Left lung (tissue), 4 donors: ENCODE measurements at regions not wholly inside any gene's neighbourhood (a gene's known extent, or its start where the extent isn't known, plus 50 kb on each side); places are given as distances from the start of the nearest gene placed in this dataset.
"Not testable (repeated sequence)": the region's sequence is repeated elsewhere in the genome, so short reads cannot be mapped to it uniquely, and the experiment has no call there.

ENCODE experiments used
- ATAC-seq: fragments of 200-7000 bp; cut with Tn5 transposase; one replicate; pipeline ENCODE4 v1.9.1; 2020; ENCODE audit warnings: moderate library complexity
- DNase-seq, 4 donors: peaks; one replicate each; pipeline ENCODE4 v3.0.0-alpha.2; 2013 to 2020
- H3K27ac ChIP-seq, 2 donors: fragments of 200-600 bp; sonication (generic) in 1 of 2; one replicate each; pipeline versions ENCODE4 v1.5.0 to v1.8.0; 2020 to 2021
- H3K27me3 ChIP-seq, 2 donors: fragments of 200-600 bp; sonication (generic) in 1 of 2; one replicate each; pipeline versions ENCODE4 v1.5.0 to v1.8.0; 2020 to 2021
- H3K36me3 ChIP-seq, 2 donors: fragments of 200-600 bp; sonication (generic) in 1 of 2; one replicate each; pipeline versions ENCODE4 v1.5.0 to v1.8.0; 2020 to 2021
- H3K4me1 ChIP-seq, 2 donors: fragments of 200-600 bp; one replicate each; pipeline ENCODE4 v1.8.0; 2021
- H3K4me3 ChIP-seq, 2 donors: fragments of 200-600 bp; sonication (generic) in 1 of 2; one replicate each; pipeline versions ENCODE4 v1.5.0 to v1.8.0; 2020 to 2021; ENCODE audit warnings: mild to moderate bottlenecking in 1 of 2
- H3K9me3 ChIP-seq, 2 donors: fragments of 200-600 bp; sonication (generic) in 1 of 2; one replicate each; pipeline versions ENCODE4 v1.5.0 to v1.8.0; 2020 to 2021
- intact Hi-C, 2 donors: fragments of 100-400 bp; cut with DNase I; formaldehyde crosslinking; loops; one replicate each; pipeline versions ENCODE4 v1.11.2 to v1.14.2; 2022
- TF ChIP-seq, protein P1 (sequence below), 2 donors: fragments of 200-600 bp; sonication (generic) in 1 of 2; IDR thresholded peaks; one replicate each; pipeline versions ENCODE4 v1.5.0 to v1.8.0; 2021; ENCODE audit warnings: antibody characterized with exemption in 2 of 2
- donor health status: DM: no; HTN: yes; CAD: no.
- donor health status: DM: no; HTN: no; CAD: no.

DNA sequence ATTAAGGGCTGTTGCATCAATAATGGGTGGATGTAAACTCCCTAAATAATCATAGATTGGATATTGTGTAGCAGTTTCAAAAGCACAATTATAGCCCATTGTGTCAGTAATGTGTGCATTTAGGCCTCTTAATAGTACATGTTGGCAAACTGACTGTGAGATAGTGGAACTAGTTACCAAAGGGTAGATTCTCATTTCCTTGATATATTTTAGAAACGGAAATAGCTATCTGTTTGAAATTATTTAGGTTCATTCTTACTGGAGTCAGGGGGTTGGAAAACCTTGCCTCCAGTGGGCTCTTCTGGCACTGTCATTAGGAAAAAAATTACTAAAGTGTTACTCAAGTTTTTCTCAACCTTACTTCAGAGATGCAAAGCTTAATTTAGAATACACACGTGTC is 1074.9 kb downstream of the PCDH17 start:
- no peak overlapping the region for H3K4me3 ChIP-seq
- H3K36me3 ChIP-seq: no peaks in the 10 kb centered on the region
- no peaks in the 10 kb centered on the region for H3K27me3 ChIP-seq
- DNase-seq (no peak), ATAC-seq (no peak)
- TF ChIP-seq, protein P1, sequence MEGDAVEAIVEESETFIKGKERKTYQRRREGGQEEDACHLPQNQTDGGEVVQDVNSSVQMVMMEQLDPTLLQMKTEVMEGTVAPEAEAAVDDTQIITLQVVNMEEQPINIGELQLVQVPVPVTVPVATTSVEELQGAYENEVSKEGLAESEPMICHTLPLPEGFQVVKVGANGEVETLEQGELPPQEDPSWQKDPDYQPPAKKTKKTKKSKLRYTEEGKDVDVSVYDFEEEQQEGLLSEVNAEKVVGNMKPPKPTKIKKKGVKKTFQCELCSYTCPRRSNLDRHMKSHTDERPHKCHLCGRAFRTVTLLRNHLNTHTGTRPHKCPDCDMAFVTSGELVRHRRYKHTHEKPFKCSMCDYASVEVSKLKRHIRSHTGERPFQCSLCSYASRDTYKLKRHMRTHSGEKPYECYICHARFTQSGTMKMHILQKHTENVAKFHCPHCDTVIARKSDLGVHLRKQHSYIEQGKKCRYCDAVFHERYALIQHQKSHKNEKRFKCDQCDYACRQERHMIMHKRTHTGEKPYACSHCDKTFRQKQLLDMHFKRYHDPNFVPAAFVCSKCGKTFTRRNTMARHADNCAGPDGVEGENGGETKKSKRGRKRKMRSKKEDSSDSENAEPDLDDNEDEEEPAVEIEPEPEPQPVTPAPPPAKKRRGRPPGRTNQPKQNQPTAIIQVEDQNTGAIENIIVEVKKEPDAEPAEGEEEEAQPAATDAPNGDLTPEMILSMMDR (IDR thresholded peaks at IDR 0.05): no peak
- no peaks in the 10 kb centered on the region for H3K4me1 ChIP-seq
- intact Hi-C loops: no loop called here
- H3K9me3 ChIP-seq: peaks cover 0 to 11% of the 10 kb centered on the region in 2 donors
- no peak overlapping the region for H3K27ac ChIP-seq

DNA sequence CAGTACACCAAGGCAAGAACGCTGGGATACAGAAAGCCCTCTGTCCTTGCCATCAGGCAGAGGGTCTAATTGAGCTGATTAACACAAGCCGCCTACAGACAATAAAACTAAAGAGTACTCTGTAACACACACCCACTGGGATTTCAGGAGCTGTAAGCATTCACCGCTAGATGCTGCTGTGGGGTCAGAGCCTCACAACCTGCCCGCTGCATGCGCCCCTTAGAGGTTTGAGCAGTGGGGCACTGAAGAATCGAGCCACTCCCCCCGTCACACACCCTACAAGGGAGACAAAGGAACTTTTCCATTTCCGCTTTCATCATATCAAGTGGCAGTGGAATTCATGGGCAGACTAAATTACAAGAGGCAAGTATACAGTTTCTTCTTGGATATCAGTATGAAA is 1080.6 kb downstream of the PCDH17 start:
- no peak overlapping the region for H3K4me3 ChIP-seq
- peak in 1 of 4 donors; percentile 59 for DNase-seq
- H3K9me3 ChIP-seq: peaks cover 0 to 11% of the 10 kb centered on the region in 2 donors
- ATAC-seq: no peak
- no peaks in the 10 kb centered on the region for H3K4me1 ChIP-seq
- H3K27me3 ChIP-seq: no peaks in the 10 kb centered on the region
- intact Hi-C loops: no loop called here
- no peak overlapping the region for H3K27ac ChIP-seq
- no peaks in the 10 kb centered on the region for H3K36me3 ChIP-seq
- TF ChIP-seq, protein P1 (IDR thresholded peaks at IDR 0.05): no peak

DNA sequence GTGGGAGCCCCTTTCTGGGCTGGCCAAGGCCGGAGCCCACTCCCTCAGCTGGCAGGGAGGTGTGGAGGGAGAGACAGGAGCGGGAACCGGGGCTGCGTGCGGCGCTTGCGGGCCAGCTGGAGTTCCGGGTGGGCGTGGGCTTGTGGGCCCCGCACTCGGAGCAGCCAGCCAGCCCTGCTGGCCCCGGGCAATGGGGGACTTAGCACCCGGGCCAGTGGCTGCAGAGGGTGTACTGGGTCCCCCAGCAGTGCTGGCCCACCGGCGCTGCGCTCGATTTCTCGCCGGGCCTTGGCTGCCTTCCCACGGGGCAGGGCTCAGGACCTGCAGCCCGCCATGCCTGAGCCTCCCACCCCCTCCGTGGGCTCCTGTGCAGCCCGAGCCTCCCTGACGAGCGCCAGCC is 1082.5 kb downstream of the PCDH17 start:
- H3K27ac ChIP-seq, H3K4me1 ChIP-seq, H3K4me3 ChIP-seq, intact Hi-C loops, H3K27me3 ChIP-seq, ATAC-seq, H3K36me3 ChIP-seq, DNase-seq: not testable (repeated sequence)
- peaks cover 0 to 11% of the 10 kb centered on the region in 2 donors for H3K9me3 ChIP-seq

DNA sequence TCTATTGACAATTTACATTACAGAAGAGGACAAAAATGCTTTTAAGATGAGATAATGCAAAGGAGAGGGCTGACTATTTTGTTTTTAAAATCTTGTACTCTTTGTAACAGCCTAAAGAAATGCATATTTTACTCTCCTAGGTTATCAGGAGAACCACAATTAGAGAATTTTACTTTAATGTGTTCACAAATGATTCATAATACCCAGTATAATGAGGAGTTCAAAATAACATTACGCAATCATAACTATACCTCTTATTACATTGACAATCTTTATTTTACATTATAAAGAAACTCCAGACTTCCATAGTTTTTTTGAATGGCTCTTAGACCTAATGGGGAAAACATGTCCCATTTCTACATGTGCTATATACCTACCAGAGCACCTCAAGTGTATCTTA is 1089.7 kb downstream of the PCDH17 start:
- intact Hi-C loops: no loop called here
- TF ChIP-seq, protein P1 (IDR thresholded peaks at IDR 0.05): no peak

DNA sequence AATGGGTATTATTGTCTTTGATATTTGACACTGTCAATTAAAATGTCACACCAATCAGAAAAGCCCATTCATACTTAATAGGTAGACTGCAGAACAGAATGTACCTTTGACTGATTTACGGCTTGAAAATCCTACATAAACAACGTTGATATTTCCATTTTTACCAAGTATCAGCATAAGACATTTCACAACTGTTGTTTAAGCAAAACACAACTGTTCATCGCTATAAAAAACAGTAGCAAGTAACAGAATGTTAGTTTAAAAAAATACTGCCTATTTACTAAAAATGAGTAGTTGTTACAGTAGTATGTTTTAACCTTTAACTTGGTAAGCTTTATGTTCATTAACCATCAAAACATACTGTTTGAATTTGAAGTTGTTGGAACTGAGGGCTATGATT is 1096.6 kb downstream of the PCDH17 start:
- intact Hi-C loops: no loop called here
- Histone ChIP-seq H3K36me3 (no peaks in the 10 kb centered on the region), H3K4me3 (no peak overlapping the region), H3K9me3 (no peaks in the 10 kb centered on the region), H3K27ac (no peak overlapping the region), H3K4me1 (no peaks in the 10 kb centered on the region), H3K27me3 (no peaks in the 10 kb centered on the region)
- TF ChIP-seq, protein P1 (IDR thresholded peaks at IDR 0.05): no peak
- no peak for DNase-seq
- no peak for ATAC-seq

More for the DNA sequence above, 1089.7 kb downstream of the PCDH17 start:
- H3K27ac ChIP-seq: no peak overlapping the region
- H3K36me3 ChIP-seq: no peaks in the 10 kb centered on the region
- no peaks in the 10 kb centered on the region for H3K9me3 ChIP-seq
- no peaks in the 10 kb centered on the region for H3K27me3 ChIP-seq
- ATAC-seq (no peak), DNase-seq (no peak)
- H3K4me1 ChIP-seq: no peaks in the 10 kb centered on the region
- no peak overlapping the region for H3K4me3 ChIP-seq

DNA sequence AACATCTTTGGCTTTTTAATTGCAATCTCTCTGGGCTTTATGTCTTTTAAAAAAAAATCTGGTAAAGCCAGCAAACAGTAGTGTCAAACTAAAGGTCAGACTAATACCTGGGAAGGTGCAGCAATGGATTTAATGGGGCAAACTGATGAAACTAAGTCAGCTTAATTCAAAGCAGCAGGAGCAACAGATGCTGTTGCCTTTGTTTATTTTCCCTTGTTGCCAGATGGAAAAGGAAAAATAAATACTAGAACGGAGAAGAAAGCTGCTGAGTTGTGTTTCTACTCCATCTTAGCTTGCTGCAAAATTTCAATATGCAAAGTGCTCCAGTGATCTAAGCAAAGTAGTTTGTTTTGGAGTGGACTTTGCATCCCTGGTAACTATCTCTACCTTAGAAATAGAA is 1097.8 kb downstream of the PCDH17 start:
- Histone ChIP-seq H3K4me1 (no peaks in the 10 kb centered on the region), H3K36me3 (no peaks in the 10 kb centered on the region), H3K4me3 (no peak overlapping the region), H3K27ac (no peak overlapping the region), H3K9me3 (no peaks in the 10 kb centered on the region), H3K27me3 (no peaks in the 10 kb centered on the region)
- TF ChIP-seq, protein P1 (IDR thresholded peaks at IDR 0.05): no peak
- intact Hi-C loops: no loop called here
- ATAC-seq (no peak), DNase-seq (no peak)
